IMR-90 (cell line): ENCODE measurements at regions not wholly inside any gene's neighbourhood (a gene's known extent, or its start where the extent isn't known, plus 50 kb on each side); places are given as distances from the start of the nearest gene placed in this dataset.

Experiments
- ATAC-seq: fragments of 200-7000 bp; cut with Tn5 transposase; 2 replicates; pipeline ENCODE4 v1.9.1; 2020; ENCODE audit warnings: low read depth, mild to moderate bottlenecking, moderate library complexity
- BruUV-seq: library from RNA; stranded (reverse); fragments of 400-500 nt; replicated peaks from 2 replicates; lab custom pipeline; 2021; lab: Mats Ljungman, UMichigan
- CTCF ChIA-PET: fragments of 300-600 bp; formaldehyde crosslinking; extraction: SDS; loops from one replicate; lab custom pipeline; 2021; ENCODE audit warnings: antibody characterized with exemption; lab: Yijun Ruan, JAX
- POLR2A ChIA-PET: fragments of 300-600 bp; sonication (Branson Sonifier 250); formaldehyde crosslinking; loops from one replicate; lab custom pipeline; 2022; ENCODE audit warnings: antibody characterized with exemption; ENCODE audit not compliant: unreplicated experiment; lab: Charles Lee
- DNase-seq: peaks from one replicate; pipeline ENCODE4 v3.0.0; 2013
- H2AFZ ChIP-seq: replicated peaks from 2 replicates; pipeline ENCODE3; 2013; ENCODE audit warnings: low read length, mild to moderate bottlenecking; ENCODE audit not compliant: poor library complexity
- H2AK5ac ChIP-seq: 2 replicates; pipeline ENCODE4 v1.6.1; 2013; ENCODE audit warnings: low read depth, low read length, inconsistent platforms
- H2AK9ac ChIP-seq: replicated peaks from 2 replicates; pipeline ENCODE3; 2013; ENCODE audit warnings: mild to moderate bottlenecking, low read depth, low read length, moderate library complexity; ENCODE audit not compliant: poor library complexity
- H2BK120ac ChIP-seq: 2 replicates; pipeline ENCODE4 v1.6.1; 2013; ENCODE audit warnings: low read depth, low read length, inconsistent platforms
- H2BK15ac ChIP-seq: 3 replicates; pipeline ENCODE4 v1.6.1; 2013; ENCODE audit warnings: low read depth, low read length, inconsistent platforms
- H2BK20ac ChIP-seq: 2 replicates; pipeline ENCODE4 v1.6.1; 2013; ENCODE audit warnings: low read depth, mild to moderate bottlenecking, inconsistent platforms, low read length, moderate library complexity
- H2BK5ac ChIP-seq: 2 replicates; pipeline ENCODE4 v1.6.1; 2013; ENCODE audit warnings: mild to moderate bottlenecking, low read depth, low read length, inconsistent platforms; ENCODE audit not compliant: poor library complexity, severe bottlenecking
- H3K14ac ChIP-seq: replicated peaks from 2 replicates; pipeline ENCODE4 v1.6.1; 2013; ENCODE audit warnings: low read depth, low read length, inconsistent platforms
- H3K18ac ChIP-seq: 2 replicates; pipeline ENCODE4 v1.6.1; 2013; ENCODE audit warnings: low read depth, low read length, control low read depth
- H3K23ac ChIP-seq: 2 replicates; pipeline ENCODE4 v1.6.1; 2013; ENCODE audit warnings: low read depth, low read length, inconsistent platforms
- H3K27ac ChIP-seq: 2 replicates; pipeline ENCODE4 v1.5.1; 2013; ENCODE audit warnings: mild to moderate bottlenecking, control low read depth, low read length; ENCODE audit not compliant: insufficient read depth
- H3K27me3 ChIP-seq: 2 replicates; pipeline ENCODE4 v1.6.1; 2013; ENCODE audit warnings: low read length; ENCODE audit not compliant: control insufficient read depth, insufficient read depth
- H3K36me3 ChIP-seq: 2 replicates; pipeline ENCODE4 v1.6.1; 2013; ENCODE audit warnings: low read length, mixed read lengths; ENCODE audit not compliant: control insufficient read depth, insufficient read depth
- H3K4ac ChIP-seq: 2 replicates; pipeline ENCODE4 v1.6.1; 2013; ENCODE audit warnings: low read depth, low read length, inconsistent platforms
- H3K4me1 ChIP-seq: 2 replicates; pipeline ENCODE4 v1.6.1; 2013; ENCODE audit warnings: low read length, mixed read lengths; ENCODE audit not compliant: control insufficient read depth, insufficient read depth
- H3K4me2 ChIP-seq: 2 replicates; pipeline ENCODE4 v1.6.1; 2013; ENCODE audit warnings: low read depth, mild to moderate bottlenecking, control low read depth, low read length, moderate library complexity
- H3K4me3 ChIP-seq: 2 replicates; pipeline ENCODE4 v1.5.1; 2013; ENCODE audit warnings: low read depth, mild to moderate bottlenecking, control low read depth, low read length, moderate library complexity; ENCODE audit not compliant: insufficient read depth
- H3K56ac ChIP-seq: 2 replicates; pipeline ENCODE4 v1.6.1; 2013; ENCODE audit warnings: low read length, inconsistent platforms; ENCODE audit not compliant: insufficient read depth; ENCODE audit errors: extremely low read depth
- H3K79me1 ChIP-seq, 2 experiments: 2 replicates each; pipeline ENCODE4 v1.6.1; 2013; ENCODE audit warnings: low read length in 2 of 2, inconsistent platforms in 1 of 2, low read depth in 1 of 2
- H3K9ac ChIP-seq: 2 replicates; pipeline ENCODE4 v1.6.1; 2013; ENCODE audit warnings: low read depth, low read length, control low read depth
- H3K9me1 ChIP-seq: 2 replicates; pipeline ENCODE4 v1.6.1; 2013; ENCODE audit warnings: low read length, inconsistent platforms; ENCODE audit not compliant: insufficient read depth
- H3K9me3 ChIP-seq: 2 replicates; pipeline ENCODE4 v1.6.1; 2013; ENCODE audit warnings: low read length; ENCODE audit not compliant: control insufficient read depth, insufficient read depth
- H4K20me1 ChIP-seq: 2 replicates; pipeline ENCODE4 v1.6.1; 2013; ENCODE audit warnings: low read length, inconsistent platforms; ENCODE audit not compliant: insufficient read depth
- H4K5ac ChIP-seq: 2 replicates; pipeline ENCODE4 v1.6.1; 2013; ENCODE audit warnings: mild to moderate bottlenecking, low read depth, low read length, control low read depth
- H4K8ac ChIP-seq, 2 experiments: 2 replicates each; pipeline ENCODE4 v1.6.1; 2013; ENCODE audit warnings: low read depth in 2 of 2, low read length in 2 of 2, control low read depth in 1 of 2, inconsistent platforms in 1 of 2
- H4K91ac ChIP-seq: 2 replicates; pipeline ENCODE4 v1.6.1; 2013; ENCODE audit warnings: low read depth, low read length, inconsistent platforms; ENCODE audit not compliant: insufficient read depth
- BHLHE40 ChIP-seq: fragments of 150-350 bp; IDR thresholded peaks from 2 replicates; pipeline ENCODE4 v1.6.1; 2016; ENCODE audit warnings: mild to moderate bottlenecking, low read depth, low read length
- NFE2L2 ChIP-seq: fragments of 150-350 bp; IDR thresholded peaks from 2 replicates; pipeline ENCODE4 v1.6.1; 2016; ENCODE audit warnings: low read depth, mild to moderate bottlenecking, low read length
- WGBS, 2 experiments: methylation state at CpG; one replicate each; pipeline versions ENCODE4 v1.1.5 to v1.1.7; 2013; ENCODE audit warnings: missing lambda C conversion rate in 2 of 2; ENCODE audit not compliant: insufficient read length in 1 of 2; ENCODE audit errors: extremely low coverage in 2 of 2; 5-methylcytosine and 5-hydroxymethylcytosine counted together
- dilution Hi-C: fragments of 300-500 bp; cut with HindIII; formaldehyde crosslinking; loops from one replicate; pipeline ENCODE4 v1.14.3; 2018; ENCODE audit warnings: low sequenced_read_pairs; ENCODE audit not compliant: unreplicated experiment
- in situ Hi-C: fragments of 300-500 bp; cut with MboI; formaldehyde crosslinking; loops from 3 replicates; pipeline ENCODE4 v1.14.3; 2019; ENCODE audit warnings: low sequenced_read_pairs, inconsistent platforms, mixed read lengths
- intact Hi-C: fragments of 100-400 bp; cut with micrococcal nuclease; formaldehyde crosslinking; loops from 2 replicates; pipeline ENCODE4 v1.10.0; 2022

- TF ChIP-seq BHLHE40: peak; percentile 58; the same call in 1 of the 2 replicates
- TF ChIP-seq NFE2L2: no peak
- H2AK9ac ChIP-seq: no peak overlapping the region
- peaks cover 7 to 13% of the 10 kb centered on the region in 2 experiments; a peak in 3 of 4 replicates for H3K79me1 ChIP-seq
- no peaks in the 10 kb centered on the region for H4K20me1 ChIP-seq
- dilution Hi-C loops (no loop called here), in situ Hi-C loops (no loop called here), intact Hi-C loops (no loop called here)
- ATAC-seq (no peak), DNase-seq (peak; percentile 35)
- no peaks in the 10 kb centered on the region for H3K9me3 ChIP-seq
- H3K36me3 ChIP-seq: no peaks in the 10 kb centered on the region
- peaks cover 7% of the 10 kb centered on the region; the same call in 1 of the 2 replicates for H3K9me1 ChIP-seq
- no peaks in the 10 kb centered on the region for H3K27me3 ChIP-seq
- no peak overlapping the region for H3K4me3 ChIP-seq
- no CpG with 5 or more reads among the region's 2 CpGs for WGBS, 2 experiments
- POLR2A ChIA-PET: no interaction called here
- no peak overlapping the region for H2AFZ ChIP-seq
- peak overlapping the region; percentile 70 for H2BK20ac ChIP-seq
- peak overlapping the region; percentile 32 for H2AK5ac ChIP-seq
- peak overlapping the region; percentile 81 for H3K18ac ChIP-seq
- H3K27ac ChIP-seq: peak overlapping the region; percentile 67; the same call in 1 of the 2 replicates
- peak overlapping the region; percentile 60 for H2BK120ac ChIP-seq
- peak overlapping the region; percentile 59; the same call in 1 of the 2 replicates for H3K4ac ChIP-seq
- H4K91ac ChIP-seq: peak overlapping the region; percentile 47
- no peak overlapping the region for H3K9ac ChIP-seq
- peak overlapping the region; percentile 37 for H2BK5ac ChIP-seq
- H2BK15ac ChIP-seq: peak overlapping the region; percentile 74
- peak overlapping the region; percentile 36; the same call in 1 of the 2 replicates for H3K23ac ChIP-seq
- H4K8ac ChIP-seq: peak overlapping the region; percentile 30 to 61
- no peak overlapping the region for H3K56ac ChIP-seq
- peak overlapping the region; percentile 81 for H4K5ac ChIP-seq
- peak overlapping the region; percentile 55; the same call in 1 of the 2 replicates for H3K4me2 ChIP-seq
- CTCF ChIA-PET: interaction anchor here (0.7 kb wide), 1 partner anchor 21 kb away, joined by 4 read pairs; no protein-coding TSS in a partner anchor
- BruUV-seq: no TSS peak
- H3K4me1 ChIP-seq: peaks cover 9% of the 10 kb centered on the region
- peak overlapping the region; percentile 34; the same call in 1 of the 2 replicates for H3K14ac ChIP-seq
These were observed 54.6 kb upstream of the ELL2 start for GRCh38 chr5:96016216-96016615.
